HG03025 (cell line): ENCODE measurements at regions not wholly inside any gene's neighbourhood (a gene's known extent, or its start where the extent isn't known, plus 50 kb on each side); places are given as distances from the start of the nearest gene placed in this dataset.

Experiments used
- ATAC-seq: cut with Tn5 transposase; IDR thresholded peaks from one replicate; pipeline ENCODE4 v1.9.1; 2021; ENCODE audit warnings: mild to moderate bottlenecking, moderate library complexity; ENCODE audit not compliant: unreplicated experiment, low FRiP score

GRCh38 chr11:11081776-11082175 lies 223.9 kb upstream of the ZBED5 start:
- ATAC-seq: no peak

GRCh38 chr11:11081288-11081687 lies 223.4 kb upstream of the ZBED5 start:
- no peak for ATAC-seq

GRCh38 chr11:11078344-11079086 lies 220.7 kb upstream of the ZBED5 start:
- no peak for ATAC-seq

GRCh38 chr11:11077898-11078297 lies 220.0 kb upstream of the ZBED5 start:
- no peak for ATAC-seq

- no peak for ATAC-seq
Measured at GRCh38 chr11:11076879-11077278, 219.0 kb upstream of the ZBED5 start.

GRCh38 chr11:11076276-11076675 lies 218.4 kb upstream of the ZBED5 start:
- no peak for ATAC-seq

GRCh38 chr11:11075515-11076171 lies 217.8 kb upstream of the ZBED5 start:
- no peak for ATAC-seq

GRCh38 chr11:11074686-11075335 lies 217.0 kb upstream of the ZBED5 start:
- ATAC-seq: no peak

GRCh38 chr11:11073996-11074395 lies 216.1 kb upstream of the ZBED5 start:
- no peak for ATAC-seq

GRCh38 chr11:11072067-11072466 lies 214.2 kb upstream of the ZBED5 start:
- no peak for ATAC-seq

- ATAC-seq: no peak
Measured at GRCh38 chr11:11071486-11071885, 213.6 kb upstream of the ZBED5 start.

GRCh38 chr11:11070976-11071375 lies 213.1 kb upstream of the ZBED5 start:
- ATAC-seq: no peak

- no peak for ATAC-seq
Measured at GRCh38 chr11:11069841-11070835, 212.3 kb upstream of the ZBED5 start.

- ATAC-seq: no peak
Measured at GRCh38 chr11:11068113-11068512, 210.3 kb upstream of the ZBED5 start.

- no peak for ATAC-seq
Measured at GRCh38 chr11:11065396-11065795, 207.5 kb upstream of the ZBED5 start.

GRCh38 chr11:11057472-11057854 lies 199.6 kb upstream of the ZBED5 start:
- no peak for ATAC-seq

- no peak for ATAC-seq
Measured at GRCh38 chr11:11056749-11057471, 199.1 kb upstream of the ZBED5 start.

- no peak for ATAC-seq
Measured at GRCh38 chr11:11056316-11056715, 198.5 kb upstream of the ZBED5 start.

- ATAC-seq: no peak
Measured at GRCh38 chr11:11047851-11048610, 190.2 kb upstream of the ZBED5 start.
